Keratinocyte (primary cell): ENCODE measurements at regions not wholly inside any gene's neighbourhood (a gene's known extent, or its start where the extent isn't known, plus 50 kb on each side); places are given as distances from the start of the nearest gene placed in this dataset.

Source experiments
- DNase-seq: peaks from one replicate; pipeline ENCODE4 v3.0.0-alpha.2; 2011; ENCODE audit warnings: low read depth, missing footprints, low spot score
- FAIRE-seq: peaks from 2 replicates; lab custom pipeline; 2011; peaks lifted over from hg19 to GRCh38; lab: Jason Lieb, UNC
- H2AFZ ChIP-seq: 2 replicates; pipeline ENCODE4 v1.6.0; 2012; ENCODE audit warnings: low read length, control low read depth, inconsistent platforms; ENCODE audit not compliant: control insufficient read depth
- H3K27ac ChIP-seq: 2 replicates; pipeline ENCODE4 v1.5.1; 2011; ENCODE audit warnings: low read length; ENCODE audit not compliant: control insufficient read depth, insufficient read depth
- H3K27me3 ChIP-seq: 3 replicates; pipeline ENCODE4 v1.6.0; 2011; ENCODE audit warnings: low read length; ENCODE audit not compliant: control insufficient read depth, insufficient read depth; ENCODE audit errors: extremely low read depth
- H3K36me3 ChIP-seq, 2 experiments: 2 replicates in 1 of 2; 3 replicates in 1 of 2; pipeline ENCODE4 v1.5.1; 2011; ENCODE audit warnings: low read length in 2 of 2, mild to moderate bottlenecking in 1 of 2; ENCODE audit not compliant: control insufficient read depth in 2 of 2, insufficient read depth in 2 of 2; ENCODE audit errors: extremely low read depth in 1 of 2
- H3K4me1 ChIP-seq: 3 replicates; pipeline ENCODE4 v1.5.1; 2011; ENCODE audit warnings: low read length; ENCODE audit not compliant: control insufficient read depth, insufficient read depth; ENCODE audit errors: extremely low read depth
- H3K4me2 ChIP-seq: 3 replicates; pipeline ENCODE4 v1.6.0; 2011; ENCODE audit warnings: low read depth, low read length; ENCODE audit not compliant: control insufficient read depth, insufficient read depth; ENCODE audit errors: extremely low read depth
- H3K4me3 ChIP-seq, 3 experiments: fragments of 200-600 bp in 1 of 3; sonication (generic) in 1 of 3; 2 replicates in 2 of 3; 3 replicates in 1 of 3; pipeline ENCODE4 v1.5.1; 2011 to 2016; ENCODE audit warnings: low read length in 3 of 3, mild to moderate bottlenecking in 3 of 3, control low read depth in 2 of 3, inconsistent platforms in 1 of 3, low read depth in 1 of 3, mixed read lengths in 1 of 3, mixed run types in 1 of 3, moderate library complexity in 1 of 3; ENCODE audit not compliant: control insufficient read depth in 2 of 3, insufficient read depth in 2 of 3; ENCODE audit errors: extremely low read depth in 1 of 3
- H3K79me2 ChIP-seq: 2 replicates; pipeline ENCODE4 v1.6.0; 2012; ENCODE audit warnings: low read length; ENCODE audit not compliant: control insufficient read depth, insufficient read depth
- H3K9ac ChIP-seq: 3 replicates; pipeline ENCODE4 v1.6.0; 2011; ENCODE audit warnings: low read length; ENCODE audit not compliant: control insufficient read depth, insufficient read depth; ENCODE audit errors: extremely low read depth
- H3K9me1 ChIP-seq: 3 replicates; pipeline ENCODE4 v1.6.0; 2011; ENCODE audit warnings: low read length; ENCODE audit not compliant: control insufficient read depth, insufficient read depth; ENCODE audit errors: extremely low read depth
- H3K9me3 ChIP-seq: 2 replicates; pipeline ENCODE4 v1.5.1; 2012; ENCODE audit warnings: low read depth, low read length; ENCODE audit not compliant: control insufficient read depth
- H4K20me1 ChIP-seq: 3 replicates; pipeline ENCODE4 v1.6.0; 2011; ENCODE audit warnings: low read length; ENCODE audit not compliant: control insufficient read depth, insufficient read depth; ENCODE audit errors: extremely low read depth
- CTCF ChIP-seq, 3 experiments: IDR thresholded peaks in 1 of 3; conservative IDR thresholded peaks in 1 of 3; optimal IDR thresholded peaks in 1 of 3; 2 replicates in 2 of 3; 3 replicates in 1 of 3; pipeline versions ENCODE3 to v1.5.1; 2011; ENCODE audit warnings: low read length in 3 of 3, mild to moderate bottlenecking in 3 of 3, moderate library complexity in 2 of 3, control low read depth in 1 of 3, inconsistent platforms in 1 of 3; ENCODE audit not compliant: insufficient read depth in 2 of 3; ENCODE audit errors: extremely low read depth in 1 of 3
- EZH2 ChIP-seq: IDR thresholded peaks from one replicate; pipeline ENCODE4 v1.6.1; 2012; ENCODE audit warnings: inconsistent platforms, mild to moderate bottlenecking, low read length, moderate library complexity
- dilution Hi-C: fragments of 300-500 bp; cut with MboI; formaldehyde crosslinking; loops from one replicate; pipeline ENCODE4 v1.7.0; 2020; ENCODE audit warnings: low sequenced_read_pairs; ENCODE audit not compliant: extremely low pct_ligation_motif_present

DNA sequence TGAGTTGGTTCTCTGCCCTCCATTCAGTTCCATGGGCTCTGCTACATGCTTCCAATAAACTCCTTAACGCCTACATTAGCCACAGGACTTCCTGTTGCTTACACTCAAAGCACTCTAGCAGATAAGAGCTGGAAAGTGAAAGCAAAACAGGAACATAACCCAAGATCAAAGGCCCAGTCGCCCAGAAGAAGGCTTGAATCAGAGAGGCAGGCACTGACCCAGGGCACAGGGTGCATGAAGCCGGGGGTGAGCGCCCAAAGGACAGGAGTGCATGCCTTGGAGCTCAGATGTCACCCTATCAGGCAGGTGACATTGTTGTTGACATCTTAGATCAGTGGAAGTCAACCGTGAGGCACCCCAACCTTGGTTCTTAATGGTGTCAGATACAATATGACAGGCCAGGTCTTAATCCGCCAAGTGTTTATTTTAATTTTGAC lies 235.1 kb downstream of the UACA start:
- Histone ChIP-seq H3K4me1 (peaks cover 19% of the 10 kb centered on the region), H3K4me3 (no peak overlapping the region), H3K4me2 (no peak overlapping the region), H3K27me3 (peaks cover 65% of the 10 kb centered on the region), H3K9me3 (no peaks in the 10 kb centered on the region), H4K20me1 (peaks cover 7% of the 10 kb centered on the region), H3K9me1 (no peaks in the 10 kb centered on the region), H3K79me2 (no peaks in the 10 kb centered on the region), H3K9ac (no peak overlapping the region), H3K27ac (no peak overlapping the region), H3K36me3 (no peaks in the 10 kb centered on the region), H2AFZ (no peak overlapping the region)
- DNase-seq (no peak), FAIRE-seq (no peak)
- dilution Hi-C loops = no loop called here
- TF ChIP-seq EZH2 = no peak
- no peak for TF ChIP-seq CTCF (optimal IDR thresholded peaks at IDR 0.05 in 1 of 3, IDR thresholded peaks at IDR 0.05 in 1 of 3, conservative IDR thresholded peaks at IDR 0.05 in 1 of 3; ENCODE audit: extremely low read depth in 1 of 3, insufficient read depth in 2 of 3, low read length in 3 of 3)

- Histone ChIP-seq H3K9ac (no peak overlapping the region), H3K4me1 (peaks cover 19% of the 10 kb centered on the region), H2AFZ (no peak overlapping the region), H3K4me3 (peak overlapping the region in 1 of 3 experiments; percentile 26), H3K27me3 (peaks cover 63% of the 10 kb centered on the region), H3K9me1 (no peaks in the 10 kb centered on the region), H4K20me1 (peaks cover 7% of the 10 kb centered on the region), H3K36me3 (no peaks in the 10 kb centered on the region), H3K79me2 (no peaks in the 10 kb centered on the region), H3K27ac (no peak overlapping the region), H3K4me2 (peak overlapping the region; percentile 87), H3K9me3 (no peaks in the 10 kb centered on the region)
- DNase-seq (no peak), FAIRE-seq (no peak)
- TF ChIP-seq CTCF (optimal IDR thresholded peaks at IDR 0.05 in 1 of 3, IDR thresholded peaks at IDR 0.05 in 1 of 3, conservative IDR thresholded peaks at IDR 0.05 in 1 of 3; ENCODE audit: extremely low read depth in 1 of 3, insufficient read depth in 2 of 3, low read length in 3 of 3) (no peak), EZH2 (no peak)
- dilution Hi-C loops = no loop called here
Observed at GRCh38 chr15:70526974-70527325, 236.4 kb downstream of the UACA start.
